IMR-90 (cell line): ENCODE measurements at regions not wholly inside any gene's neighbourhood (a gene's known extent, or its start where the extent isn't known, plus 50 kb on each side); places are given as distances from the start of the nearest gene placed in this dataset.

Experiments used
- ATAC-seq: fragments of 200-7000 bp; cut with Tn5 transposase; 2 replicates; pipeline ENCODE4 v1.9.1; 2020; ENCODE audit warnings: low read depth, mild to moderate bottlenecking, moderate library complexity
- BruUV-seq: library from RNA; stranded (reverse); fragments of 400-500 nt; replicated peaks from 2 replicates; lab custom pipeline; 2021; lab: Mats Ljungman, UMichigan
- CTCF ChIA-PET: fragments of 300-600 bp; formaldehyde crosslinking; extraction: SDS; loops from one replicate; lab custom pipeline; 2021; ENCODE audit warnings: antibody characterized with exemption; lab: Yijun Ruan, JAX
- POLR2A ChIA-PET: fragments of 300-600 bp; sonication (Branson Sonifier 250); formaldehyde crosslinking; loops from one replicate; lab custom pipeline; 2022; ENCODE audit warnings: antibody characterized with exemption; ENCODE audit not compliant: unreplicated experiment; lab: Charles Lee
- DNase-seq: peaks from one replicate; pipeline ENCODE4 v3.0.0; 2013
- H2AFZ ChIP-seq: replicated peaks from 2 replicates; pipeline ENCODE3; 2013; ENCODE audit warnings: low read length, mild to moderate bottlenecking; ENCODE audit not compliant: poor library complexity
- H2AK5ac ChIP-seq: 2 replicates; pipeline ENCODE4 v1.6.1; 2013; ENCODE audit warnings: low read depth, low read length, inconsistent platforms
- H2AK9ac ChIP-seq: replicated peaks from 2 replicates; pipeline ENCODE3; 2013; ENCODE audit warnings: mild to moderate bottlenecking, low read depth, low read length, moderate library complexity; ENCODE audit not compliant: poor library complexity
- H2BK120ac ChIP-seq: 2 replicates; pipeline ENCODE4 v1.6.1; 2013; ENCODE audit warnings: low read depth, low read length, inconsistent platforms
- H2BK15ac ChIP-seq: 3 replicates; pipeline ENCODE4 v1.6.1; 2013; ENCODE audit warnings: low read depth, low read length, inconsistent platforms
- H2BK20ac ChIP-seq: 2 replicates; pipeline ENCODE4 v1.6.1; 2013; ENCODE audit warnings: low read depth, mild to moderate bottlenecking, inconsistent platforms, low read length, moderate library complexity
- H2BK5ac ChIP-seq: 2 replicates; pipeline ENCODE4 v1.6.1; 2013; ENCODE audit warnings: mild to moderate bottlenecking, low read depth, low read length, inconsistent platforms; ENCODE audit not compliant: poor library complexity, severe bottlenecking
- H3K14ac ChIP-seq: replicated peaks from 2 replicates; pipeline ENCODE4 v1.6.1; 2013; ENCODE audit warnings: low read depth, low read length, inconsistent platforms
- H3K18ac ChIP-seq: 2 replicates; pipeline ENCODE4 v1.6.1; 2013; ENCODE audit warnings: low read depth, low read length, control low read depth
- H3K23ac ChIP-seq: 2 replicates; pipeline ENCODE4 v1.6.1; 2013; ENCODE audit warnings: low read depth, low read length, inconsistent platforms
- H3K27ac ChIP-seq: 2 replicates; pipeline ENCODE4 v1.5.1; 2013; ENCODE audit warnings: mild to moderate bottlenecking, control low read depth, low read length; ENCODE audit not compliant: insufficient read depth
- H3K27me3 ChIP-seq: 2 replicates; pipeline ENCODE4 v1.6.1; 2013; ENCODE audit warnings: low read length; ENCODE audit not compliant: control insufficient read depth, insufficient read depth
- H3K36me3 ChIP-seq: 2 replicates; pipeline ENCODE4 v1.6.1; 2013; ENCODE audit warnings: low read length, mixed read lengths; ENCODE audit not compliant: control insufficient read depth, insufficient read depth
- H3K4ac ChIP-seq: 2 replicates; pipeline ENCODE4 v1.6.1; 2013; ENCODE audit warnings: low read depth, low read length, inconsistent platforms
- H3K4me1 ChIP-seq: 2 replicates; pipeline ENCODE4 v1.6.1; 2013; ENCODE audit warnings: low read length, mixed read lengths; ENCODE audit not compliant: control insufficient read depth, insufficient read depth
- H3K4me2 ChIP-seq: 2 replicates; pipeline ENCODE4 v1.6.1; 2013; ENCODE audit warnings: low read depth, mild to moderate bottlenecking, control low read depth, low read length, moderate library complexity
- H3K4me3 ChIP-seq: 2 replicates; pipeline ENCODE4 v1.5.1; 2013; ENCODE audit warnings: low read depth, mild to moderate bottlenecking, control low read depth, low read length, moderate library complexity; ENCODE audit not compliant: insufficient read depth
- H3K56ac ChIP-seq: 2 replicates; pipeline ENCODE4 v1.6.1; 2013; ENCODE audit warnings: low read length, inconsistent platforms; ENCODE audit not compliant: insufficient read depth; ENCODE audit errors: extremely low read depth
- H3K79me1 ChIP-seq, 2 experiments: 2 replicates each; pipeline ENCODE4 v1.6.1; 2013; ENCODE audit warnings: low read length in 2 of 2, inconsistent platforms in 1 of 2, low read depth in 1 of 2
- H3K9ac ChIP-seq: 2 replicates; pipeline ENCODE4 v1.6.1; 2013; ENCODE audit warnings: low read depth, low read length, control low read depth
- H3K9me1 ChIP-seq: 2 replicates; pipeline ENCODE4 v1.6.1; 2013; ENCODE audit warnings: low read length, inconsistent platforms; ENCODE audit not compliant: insufficient read depth
- H3K9me3 ChIP-seq: 2 replicates; pipeline ENCODE4 v1.6.1; 2013; ENCODE audit warnings: low read length; ENCODE audit not compliant: control insufficient read depth, insufficient read depth
- H4K20me1 ChIP-seq: 2 replicates; pipeline ENCODE4 v1.6.1; 2013; ENCODE audit warnings: low read length, inconsistent platforms; ENCODE audit not compliant: insufficient read depth
- H4K5ac ChIP-seq: 2 replicates; pipeline ENCODE4 v1.6.1; 2013; ENCODE audit warnings: mild to moderate bottlenecking, low read depth, low read length, control low read depth
- H4K8ac ChIP-seq, 2 experiments: 2 replicates each; pipeline ENCODE4 v1.6.1; 2013; ENCODE audit warnings: low read depth in 2 of 2, low read length in 2 of 2, control low read depth in 1 of 2, inconsistent platforms in 1 of 2
- H4K91ac ChIP-seq: 2 replicates; pipeline ENCODE4 v1.6.1; 2013; ENCODE audit warnings: low read depth, low read length, inconsistent platforms; ENCODE audit not compliant: insufficient read depth
- BHLHE40 ChIP-seq: fragments of 150-350 bp; IDR thresholded peaks from 2 replicates; pipeline ENCODE4 v1.6.1; 2016; ENCODE audit warnings: mild to moderate bottlenecking, low read depth, low read length
- CEBPB ChIP-seq: IDR thresholded peaks from 2 replicates; pipeline ENCODE4 v1.6.1; 2012; ENCODE audit warnings: low read depth, low read length, improper control_type of control experiment
- CHD1 ChIP-seq: IDR thresholded peaks from 2 replicates; pipeline ENCODE4 v1.6.1; 2012; ENCODE audit warnings: low read depth, low read length, improper control_type of control experiment
- FOS ChIP-seq: fragments of 150-350 bp; IDR thresholded peaks from 2 replicates; pipeline ENCODE4 v1.6.1; 2016; ENCODE audit warnings: low read depth, low read length
- MAFK ChIP-seq: IDR thresholded peaks from 2 replicates; pipeline ENCODE4 v1.6.1; 2012; ENCODE audit warnings: low read depth, low read length, improper control_type of control experiment
- MAZ ChIP-seq: IDR thresholded peaks from 2 replicates; pipeline ENCODE4 v1.6.1; 2012; ENCODE audit warnings: low read depth, mild to moderate bottlenecking, low read length, improper control_type of control experiment, moderate library complexity, borderline replicate concordance
- MXI1 ChIP-seq: IDR thresholded peaks from 2 replicates; pipeline ENCODE4 v1.6.1; 2012; ENCODE audit warnings: low read depth, mild to moderate bottlenecking, low read length, moderate library complexity, borderline replicate concordance
- NFE2L2 ChIP-seq: fragments of 150-350 bp; IDR thresholded peaks from 2 replicates; pipeline ENCODE4 v1.6.1; 2016; ENCODE audit warnings: low read depth, mild to moderate bottlenecking, low read length
- POLR2A ChIP-seq: IDR thresholded peaks from 2 replicates; pipeline ENCODE4 v1.6.1; 2012; ENCODE audit warnings: mild to moderate bottlenecking, low read depth, low read length
- RAD21 ChIP-seq: IDR thresholded peaks from 2 replicates; pipeline ENCODE4 v1.6.1; 2012; ENCODE audit warnings: low read length, improper control_type of control experiment
- RCOR1 ChIP-seq: IDR thresholded peaks from 2 replicates; pipeline ENCODE4 v1.6.1; 2012; ENCODE audit warnings: mild to moderate bottlenecking, low read length, improper control_type of control experiment; ENCODE audit not compliant: insufficient replicate concordance
- RFX5 ChIP-seq: IDR thresholded peaks from 2 replicates; pipeline ENCODE4 v1.8.0; 2012; ENCODE audit warnings: low read depth, mild to moderate bottlenecking, low read length, moderate library complexity
- SMC3 ChIP-seq: fragments of 150-350 bp; IDR thresholded peaks from 2 replicates; pipeline ENCODE4 v1.6.1; 2016; ENCODE audit warnings: low read depth, mild to moderate bottlenecking, antibody characterized with exemption, low read length, moderate library complexity
- WGBS, 2 experiments: methylation state at CpG; one replicate each; pipeline versions ENCODE4 v1.1.5 to v1.1.7; 2013; ENCODE audit warnings: missing lambda C conversion rate in 2 of 2; ENCODE audit not compliant: insufficient read length in 1 of 2; ENCODE audit errors: extremely low coverage in 2 of 2; 5-methylcytosine and 5-hydroxymethylcytosine counted together
- dilution Hi-C: fragments of 300-500 bp; cut with HindIII; formaldehyde crosslinking; loops from one replicate; pipeline ENCODE4 v1.14.3; 2018; ENCODE audit warnings: low sequenced_read_pairs; ENCODE audit not compliant: unreplicated experiment
- in situ Hi-C: fragments of 300-500 bp; cut with MboI; formaldehyde crosslinking; loops from 3 replicates; pipeline ENCODE4 v1.14.3; 2019; ENCODE audit warnings: low sequenced_read_pairs, inconsistent platforms, mixed read lengths
- intact Hi-C: fragments of 100-400 bp; cut with micrococcal nuclease; formaldehyde crosslinking; loops from 2 replicates; pipeline ENCODE4 v1.10.0; 2022
- TF ChIP-seq, protein P1 (sequence below): conservative IDR thresholded peaks from 2 replicates; pipeline ENCODE4 v1.5.1; 2012; ENCODE audit warnings: mild to moderate bottlenecking, low read depth, low read length, improper control_type of control experiment
- TF ChIP-seq, protein P2 (sequence below): fragments of 150-350 bp; IDR thresholded peaks from 2 replicates; pipeline ENCODE4 v1.6.1; 2016; ENCODE audit warnings: low read depth, mild to moderate bottlenecking, low read length, moderate library complexity, borderline replicate concordance
- TF ChIP-seq, protein P3 (sequence below): fragments of 150-350 bp; IDR thresholded peaks from 2 replicates; pipeline ENCODE4 v1.6.1; 2017; ENCODE audit warnings: mild to moderate bottlenecking, antibody characterized with exemption, low read length, low read depth

DNA sequence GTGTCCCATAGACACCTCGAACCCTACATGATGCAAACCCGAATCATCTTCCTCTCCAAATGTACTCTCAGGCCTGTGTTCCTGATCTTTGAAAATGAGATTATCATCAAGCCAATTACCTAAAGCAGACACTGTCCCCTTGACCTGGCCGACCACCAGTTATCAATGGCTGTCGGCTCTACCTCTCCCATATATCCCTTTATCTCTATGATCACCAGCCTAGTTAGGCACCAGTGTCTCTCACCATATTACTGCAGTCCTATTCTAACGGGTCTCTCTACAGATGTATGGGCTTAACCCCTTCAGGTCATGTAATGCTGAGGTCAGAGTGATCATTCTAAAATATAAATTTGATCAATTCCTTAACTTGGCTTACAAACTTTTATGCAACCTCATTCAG lies 234.9 kb upstream of the MARCKS start:
- Histone ChIP-seq H2BK15ac (no peak overlapping the region), H2BK5ac (no peak overlapping the region), H2AK9ac (no peak overlapping the region), H3K23ac (no peak overlapping the region), H2AFZ (peak overlapping the region; percentile 16), H3K4me1 (peaks cover 2% of the 10 kb centered on the region), H3K18ac (no peak overlapping the region), H3K4ac (no peak overlapping the region), H3K9me1 (no peaks in the 10 kb centered on the region; the same call in 1 of the 2 replicates), H2AK5ac (no peak overlapping the region), H3K79me1 (no peaks in the 10 kb centered on the region), H3K27me3 (no peaks in the 10 kb centered on the region), H3K4me2 (no peak overlapping the region), H3K27ac (no peak overlapping the region), H3K36me3 (no peaks in the 10 kb centered on the region), H3K14ac (no peak overlapping the region), H4K5ac (no peak overlapping the region), H3K9me3 (no peaks in the 10 kb centered on the region), H4K20me1 (no peaks in the 10 kb centered on the region), H2BK120ac (no peak overlapping the region), H2BK20ac (no peak overlapping the region), H4K8ac (no peak overlapping the region), H4K91ac (no peak overlapping the region), H3K56ac (no peak overlapping the region), H3K4me3 (no peak overlapping the region), H3K9ac (no peak overlapping the region)
- intact Hi-C loops = no loop called here
- ATAC-seq (no peak), DNase-seq (no peak)
- BruUV-seq = no TSS peak
- no peak for TF ChIP-seq RAD21
- TF ChIP-seq, protein P1, sequence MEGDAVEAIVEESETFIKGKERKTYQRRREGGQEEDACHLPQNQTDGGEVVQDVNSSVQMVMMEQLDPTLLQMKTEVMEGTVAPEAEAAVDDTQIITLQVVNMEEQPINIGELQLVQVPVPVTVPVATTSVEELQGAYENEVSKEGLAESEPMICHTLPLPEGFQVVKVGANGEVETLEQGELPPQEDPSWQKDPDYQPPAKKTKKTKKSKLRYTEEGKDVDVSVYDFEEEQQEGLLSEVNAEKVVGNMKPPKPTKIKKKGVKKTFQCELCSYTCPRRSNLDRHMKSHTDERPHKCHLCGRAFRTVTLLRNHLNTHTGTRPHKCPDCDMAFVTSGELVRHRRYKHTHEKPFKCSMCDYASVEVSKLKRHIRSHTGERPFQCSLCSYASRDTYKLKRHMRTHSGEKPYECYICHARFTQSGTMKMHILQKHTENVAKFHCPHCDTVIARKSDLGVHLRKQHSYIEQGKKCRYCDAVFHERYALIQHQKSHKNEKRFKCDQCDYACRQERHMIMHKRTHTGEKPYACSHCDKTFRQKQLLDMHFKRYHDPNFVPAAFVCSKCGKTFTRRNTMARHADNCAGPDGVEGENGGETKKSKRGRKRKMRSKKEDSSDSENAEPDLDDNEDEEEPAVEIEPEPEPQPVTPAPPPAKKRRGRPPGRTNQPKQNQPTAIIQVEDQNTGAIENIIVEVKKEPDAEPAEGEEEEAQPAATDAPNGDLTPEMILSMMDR = no peak
- no peak for TF ChIP-seq MAZ
- TF ChIP-seq FOS = no peak
- TF ChIP-seq CHD1 = no peak
- TF ChIP-seq RFX5 = no peak
- TF ChIP-seq BHLHE40 = no peak
- TF ChIP-seq, protein P2, sequence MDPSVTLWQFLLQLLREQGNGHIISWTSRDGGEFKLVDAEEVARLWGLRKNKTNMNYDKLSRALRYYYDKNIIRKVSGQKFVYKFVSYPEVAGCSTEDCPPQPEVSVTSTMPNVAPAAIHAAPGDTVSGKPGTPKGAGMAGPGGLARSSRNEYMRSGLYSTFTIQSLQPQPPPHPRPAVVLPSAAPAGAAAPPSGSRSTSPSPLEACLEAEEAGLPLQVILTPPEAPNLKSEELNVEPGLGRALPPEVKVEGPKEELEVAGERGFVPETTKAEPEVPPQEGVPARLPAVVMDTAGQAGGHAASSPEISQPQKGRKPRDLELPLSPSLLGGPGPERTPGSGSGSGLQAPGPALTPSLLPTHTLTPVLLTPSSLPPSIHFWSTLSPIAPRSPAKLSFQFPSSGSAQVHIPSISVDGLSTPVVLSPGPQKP = no peak
- no peak for TF ChIP-seq MXI1
- no peak for TF ChIP-seq RCOR1
- no peak for TF ChIP-seq POLR2A
- no peak for TF ChIP-seq NFE2L2
- no peak for TF ChIP-seq SMC3
- no peak for TF ChIP-seq MAFK
- no peak for TF ChIP-seq CEBPB
- TF ChIP-seq, protein P3, sequence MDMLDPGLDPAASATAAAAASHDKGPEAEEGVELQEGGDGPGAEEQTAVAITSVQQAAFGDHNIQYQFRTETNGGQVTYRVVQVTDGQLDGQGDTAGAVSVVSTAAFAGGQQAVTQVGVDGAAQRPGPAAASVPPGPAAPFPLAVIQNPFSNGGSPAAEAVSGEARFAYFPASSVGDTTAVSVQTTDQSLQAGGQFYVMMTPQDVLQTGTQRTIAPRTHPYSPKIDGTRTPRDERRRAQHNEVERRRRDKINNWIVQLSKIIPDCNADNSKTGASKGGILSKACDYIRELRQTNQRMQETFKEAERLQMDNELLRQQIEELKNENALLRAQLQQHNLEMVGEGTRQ = no peak
- ChIA-PET CTCF (no interaction called here), POLR2A (no interaction called here)
- 50% methylated on average over 2 of the region's 5 CpGs; no CpG with 5 or more reads in 1 of the 2 experiments for WGBS, 2 experiments
- dilution Hi-C loops = no loop called here
- in situ Hi-C loops = no loop called here
